OCI-LY1 (cell line): ENCODE measurements at regions not wholly inside any gene's neighbourhood (a gene's known extent, or its start where the extent isn't known, plus 50 kb on each side); places are given as distances from the start of the nearest gene placed in this dataset.
"Not testable (repeated sequence)": the region's sequence is repeated elsewhere in the genome, so short reads cannot be mapped to it uniquely, and the experiment has no call there.

Experiments used
- EZH2 ChIP-seq: fragments of 200-600 bp; sonication (generic), shearing (Covaris generic); IDR thresholded peaks from 2 replicates; pipeline ENCODE4 v1.8.0; 2017; ENCODE audit warnings: borderline replicate concordance, mixed run types, mild to moderate bottlenecking, antibody characterized with exemption, low read length, moderate library complexity, mixed read lengths
- TF ChIP-seq, protein P1 (sequence below): fragments of 200-600 bp; sonication (generic), shearing (Covaris generic); IDR thresholded peaks from 2 replicates; pipeline ENCODE4 v1.5.1; 2017; ENCODE audit warnings: mild to moderate bottlenecking, antibody characterized with exemption, low read length, moderate library complexity, mixed read lengths

DNA sequence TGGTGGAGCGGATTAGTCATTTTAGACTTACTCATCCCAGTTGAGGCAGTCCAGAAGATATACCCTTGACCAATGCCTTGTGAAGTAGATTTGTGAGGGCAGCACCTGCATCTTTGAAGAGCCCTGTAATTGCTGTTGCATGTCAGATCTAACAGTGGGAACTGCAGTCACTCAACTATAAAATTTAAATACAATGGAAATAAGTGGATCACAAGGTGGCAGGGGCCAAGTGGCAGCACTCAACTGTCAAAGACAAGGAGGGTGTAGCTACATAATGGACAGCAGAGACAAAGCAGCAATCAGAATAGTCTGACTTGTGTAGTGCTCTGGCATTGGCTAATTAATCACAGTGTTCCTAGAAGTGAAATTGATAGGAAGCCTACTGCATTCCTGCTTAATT lies 115.8 kb upstream of the RMP24 start:
- TF ChIP-seq, protein P1, sequence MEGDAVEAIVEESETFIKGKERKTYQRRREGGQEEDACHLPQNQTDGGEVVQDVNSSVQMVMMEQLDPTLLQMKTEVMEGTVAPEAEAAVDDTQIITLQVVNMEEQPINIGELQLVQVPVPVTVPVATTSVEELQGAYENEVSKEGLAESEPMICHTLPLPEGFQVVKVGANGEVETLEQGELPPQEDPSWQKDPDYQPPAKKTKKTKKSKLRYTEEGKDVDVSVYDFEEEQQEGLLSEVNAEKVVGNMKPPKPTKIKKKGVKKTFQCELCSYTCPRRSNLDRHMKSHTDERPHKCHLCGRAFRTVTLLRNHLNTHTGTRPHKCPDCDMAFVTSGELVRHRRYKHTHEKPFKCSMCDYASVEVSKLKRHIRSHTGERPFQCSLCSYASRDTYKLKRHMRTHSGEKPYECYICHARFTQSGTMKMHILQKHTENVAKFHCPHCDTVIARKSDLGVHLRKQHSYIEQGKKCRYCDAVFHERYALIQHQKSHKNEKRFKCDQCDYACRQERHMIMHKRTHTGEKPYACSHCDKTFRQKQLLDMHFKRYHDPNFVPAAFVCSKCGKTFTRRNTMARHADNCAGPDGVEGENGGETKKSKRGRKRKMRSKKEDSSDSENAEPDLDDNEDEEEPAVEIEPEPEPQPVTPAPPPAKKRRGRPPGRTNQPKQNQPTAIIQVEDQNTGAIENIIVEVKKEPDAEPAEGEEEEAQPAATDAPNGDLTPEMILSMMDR: not testable (repeated sequence)
- not testable (repeated sequence) for TF ChIP-seq EZH2
